ENCODE measurements at regions not wholly inside any gene's neighbourhood (a gene's known extent, or its start where the extent isn't known, plus 50 kb on each side); places are given as distances from the start of the nearest gene placed in this dataset.

DNA sequence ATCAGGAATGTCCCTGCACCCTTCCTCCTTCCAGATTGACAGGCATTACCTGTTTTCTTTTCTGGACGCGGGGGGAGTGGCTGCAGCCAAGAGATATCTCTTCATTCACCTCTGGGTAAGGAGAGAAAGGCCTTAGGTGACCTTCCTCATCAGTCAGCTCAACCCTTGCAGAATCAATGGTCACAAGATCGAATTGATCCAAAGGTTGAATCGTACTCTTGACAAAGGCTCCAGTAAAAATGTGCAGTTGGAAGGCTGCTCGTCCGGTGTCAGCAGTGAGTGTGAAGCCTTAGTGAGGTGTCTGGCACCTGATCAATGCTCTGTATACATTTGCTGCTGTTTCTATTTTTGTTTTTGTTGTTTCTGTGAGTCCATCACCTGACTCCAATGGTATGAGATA is 282.6 kb upstream of the AJAP1 start:
- no peak for DNase-seq
- Mint-ChIP-seq H3K4me3 (no peak overlapping the region), H3K9me3 (peaks cover 0 to 4% of the 10 kb centered on the region in 2 donors), H3K36me3 (ENCODE audit: insufficient read depth) (peaks cover 2% of the 10 kb centered on the region), H3K27ac (no peak overlapping the region), H3K27me3 (peaks cover 0 to 12% of the 10 kb centered on the region in 2 donors), H3K4me1 (ENCODE audit: low read depth in 2 of 2) (no peaks in the 10 kb centered on the region)
- no peak for ATAC-seq (replicated peaks)

DNA sequence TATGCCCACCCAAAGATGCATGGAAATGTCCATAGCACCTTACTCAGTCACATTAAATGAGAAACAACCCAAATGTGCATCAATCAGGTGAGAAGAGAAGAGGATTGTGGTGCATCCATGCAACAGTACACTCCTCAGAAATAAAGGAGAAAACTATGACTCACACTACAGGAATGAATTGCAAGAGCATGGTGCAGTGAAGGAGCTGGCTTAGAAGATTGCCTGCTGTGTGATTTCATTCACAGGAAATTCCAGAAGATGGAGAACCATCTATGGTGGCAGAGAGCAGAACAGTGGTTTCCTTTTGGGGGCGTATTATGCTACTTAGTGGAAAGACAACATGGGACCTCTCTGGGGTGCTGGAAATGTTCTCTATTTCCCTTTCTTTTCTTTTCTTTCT is 278.6 kb upstream of the AJAP1 start:
- H3K27me3 Mint-ChIP-seq: peaks cover 6 to 12% of the 10 kb centered on the region in 2 donors
- H3K4me1 Mint-ChIP-seq (ENCODE audit: low read depth in 2 of 2): peaks cover 0 to 8% of the 10 kb centered on the region in 2 donors
- no peak for ATAC-seq (replicated peaks)
- peaks cover 1 to 4% of the 10 kb centered on the region in 2 donors for H3K9me3 Mint-ChIP-seq
- no peak for DNase-seq
- no peak overlapping the region for H3K4me3 Mint-ChIP-seq
- H3K36me3 Mint-ChIP-seq (ENCODE audit: insufficient read depth): peaks cover 2% of the 10 kb centered on the region
- no peak overlapping the region for H3K27ac Mint-ChIP-seq

DNA sequence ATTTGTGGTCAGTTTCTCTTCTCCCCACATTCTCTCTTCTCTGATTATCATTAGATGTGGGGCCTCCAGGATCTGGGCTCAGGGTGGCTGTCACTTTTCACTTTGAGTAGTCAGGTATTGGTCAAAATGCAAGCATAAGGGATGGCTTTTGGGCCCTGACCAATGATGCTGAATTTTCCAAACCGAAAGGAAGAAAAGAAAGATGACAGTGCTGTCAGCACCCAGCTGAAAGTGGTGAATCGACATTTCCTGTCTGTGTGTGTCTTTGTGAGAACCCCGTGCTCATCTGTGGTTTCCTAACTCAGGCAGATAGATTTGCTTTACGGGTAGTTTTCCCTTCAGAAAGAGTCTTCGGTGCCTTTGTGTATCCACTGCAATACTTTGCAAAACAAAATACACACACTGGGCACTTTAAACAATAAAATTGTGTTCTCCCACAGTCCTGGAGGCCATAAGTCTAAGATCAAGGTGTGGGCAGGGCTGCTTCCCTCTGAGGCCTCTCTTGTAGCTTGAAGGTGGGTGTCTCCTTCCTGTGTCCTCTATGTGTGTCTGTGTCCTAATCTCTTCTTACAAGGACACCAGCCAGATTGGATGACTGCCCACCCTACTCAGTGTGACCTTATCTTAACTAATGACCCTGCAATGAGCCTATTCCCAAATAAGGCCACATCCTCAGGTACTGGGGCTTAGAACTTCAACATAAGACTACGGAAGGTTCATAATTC is 274.8 kb upstream of the AJAP1 start:
- peaks cover under 1 to 16% of the 10 kb centered on the region in 2 donors for H3K27me3 Mint-ChIP-seq
- H3K9me3 Mint-ChIP-seq: peaks cover 3 to 12% of the 10 kb centered on the region in 2 donors
- no peaks in the 10 kb centered on the region for H3K36me3 Mint-ChIP-seq (ENCODE audit: insufficient read depth)
- no peak for DNase-seq
- no peak for ATAC-seq (replicated peaks)
- H3K27ac Mint-ChIP-seq: peak overlapping the region in 1 of 2 donors; percentile 80
- H3K4me1 Mint-ChIP-seq (ENCODE audit: low read depth in 2 of 2): peaks cover 0 to 8% of the 10 kb centered on the region in 2 donors
- H3K4me3 Mint-ChIP-seq: peak overlapping the region in 1 of 2 donors; percentile 30

DNA sequence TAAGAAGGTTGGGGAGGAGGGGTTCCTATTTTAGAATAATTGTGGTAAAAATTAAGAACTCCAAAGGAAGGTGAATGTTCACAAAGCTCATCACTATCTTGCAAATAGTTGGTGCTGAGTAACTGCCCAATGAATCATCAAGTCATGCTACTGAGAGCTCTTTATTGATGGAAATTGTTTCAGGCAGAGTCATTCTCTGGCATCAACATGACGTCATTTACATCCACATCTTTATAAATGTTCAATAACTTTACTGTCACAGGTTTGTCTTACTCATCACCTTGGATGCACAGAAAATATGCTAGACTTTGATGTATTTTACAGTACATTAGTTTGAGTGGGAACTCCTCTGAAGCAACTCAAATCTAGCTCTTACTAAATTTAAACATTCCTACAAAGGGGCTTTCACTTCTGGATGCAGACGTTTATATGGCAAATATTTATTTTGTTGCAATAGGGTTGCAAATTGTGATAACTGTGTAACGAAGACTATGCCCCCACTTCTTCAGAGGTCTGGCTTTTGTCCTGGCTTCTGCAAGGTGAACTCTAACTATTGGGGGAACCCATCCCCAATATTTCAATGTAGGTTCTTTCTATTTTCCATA is 273.7 kb upstream of the AJAP1 start:
- peaks cover 3 to 12% of the 10 kb centered on the region in 2 donors for H3K9me3 Mint-ChIP-seq
- H3K36me3 Mint-ChIP-seq (ENCODE audit: insufficient read depth): no peaks in the 10 kb centered on the region
- ATAC-seq (replicated peaks) (no peak), DNase-seq (no peak)
- peaks cover 0 to 8% of the 10 kb centered on the region in 2 donors for H3K4me1 Mint-ChIP-seq (ENCODE audit: low read depth in 2 of 2)
- H3K4me3 Mint-ChIP-seq: no peak overlapping the region
- no peak overlapping the region for H3K27ac Mint-ChIP-seq
- peaks cover 0 to 27% of the 10 kb centered on the region in 2 donors for H3K27me3 Mint-ChIP-seq

DNA sequence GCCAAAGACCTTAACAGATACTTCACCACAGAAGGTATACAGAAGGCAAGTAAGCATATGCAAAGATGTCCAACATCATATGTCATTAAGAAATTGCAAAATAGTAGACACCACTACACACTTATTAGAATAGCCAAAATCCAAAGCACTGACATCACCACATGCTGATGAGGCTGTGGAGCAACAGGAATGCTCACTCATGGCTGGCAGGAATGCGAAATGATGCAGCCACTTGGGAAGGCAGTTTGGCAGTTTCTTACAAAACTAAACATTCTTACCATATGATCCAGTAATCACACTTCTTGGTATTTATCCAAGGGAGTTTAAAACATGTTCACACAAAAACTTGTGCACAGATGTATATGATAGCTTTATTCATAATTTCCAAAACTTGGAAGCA is 261.2 kb upstream of the AJAP1 start:
- DNase-seq (no peak), ATAC-seq (replicated peaks) (no peak)
- Mint-ChIP-seq H3K9me3 (peaks cover 6 to 31% of the 10 kb centered on the region in 2 donors), H3K4me3 (no peak overlapping the region), H3K36me3 (ENCODE audit: insufficient read depth) (peaks cover 2% of the 10 kb centered on the region), H3K27ac (no peak overlapping the region), H3K4me1 (ENCODE audit: low read depth in 2 of 2) (peaks cover 0 to 2% of the 10 kb centered on the region in 2 donors), H3K27me3 (peaks cover 45 to 83% of the 10 kb centered on the region in 2 donors)

DNA sequence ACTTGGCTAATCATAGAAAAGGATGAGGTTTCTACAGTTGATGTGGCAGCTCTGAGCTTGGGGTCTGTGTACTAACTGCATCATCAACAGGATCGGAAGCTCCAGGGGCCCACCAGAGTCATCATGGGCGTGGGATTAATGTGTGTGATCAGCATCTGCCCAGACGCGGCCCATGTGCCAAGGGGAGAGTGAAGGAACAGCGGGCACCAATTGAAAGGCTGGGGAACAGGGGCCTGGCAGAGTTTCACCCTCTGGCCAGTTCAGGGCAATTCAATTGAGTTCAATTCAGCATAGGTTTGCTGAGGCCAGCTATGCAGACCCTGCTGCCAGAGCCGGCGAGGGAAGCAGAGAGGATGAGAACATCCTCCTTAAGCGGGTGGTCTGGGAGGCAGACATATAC is 260.0 kb upstream of the AJAP1 start:
- H3K36me3 Mint-ChIP-seq (ENCODE audit: insufficient read depth): peaks cover 2% of the 10 kb centered on the region
- peaks cover 4 to 26% of the 10 kb centered on the region in 2 donors for H3K9me3 Mint-ChIP-seq
- H3K27ac Mint-ChIP-seq: no peak overlapping the region
- peaks cover 0 to 2% of the 10 kb centered on the region in 2 donors for H3K4me1 Mint-ChIP-seq (ENCODE audit: low read depth in 2 of 2)
- peaks cover 41 to 87% of the 10 kb centered on the region in 2 donors for H3K27me3 Mint-ChIP-seq
- H3K4me3 Mint-ChIP-seq: no peak overlapping the region
- ATAC-seq (replicated peaks): no peak
- no peak for DNase-seq

DNA sequence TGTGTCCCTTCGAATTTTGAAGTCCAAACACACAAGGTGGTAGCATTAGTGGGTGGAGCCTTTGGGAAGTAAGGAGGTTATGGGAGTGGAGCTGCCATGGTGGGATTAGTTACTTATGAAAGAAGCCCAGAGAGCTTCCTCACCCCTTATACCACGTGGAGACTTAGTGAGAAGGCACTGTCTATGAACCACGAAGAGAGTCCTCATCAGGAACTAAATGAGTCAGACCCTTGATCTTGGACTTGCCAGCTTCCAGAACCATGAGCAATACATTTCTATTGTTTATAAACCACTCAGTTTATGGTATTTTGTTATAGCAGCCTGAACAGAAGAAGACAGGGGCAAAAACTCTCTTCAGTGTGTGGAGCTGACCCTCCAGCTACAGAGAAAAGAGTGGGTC is 259.3 kb upstream of the AJAP1 start:
- Mint-ChIP-seq H3K27me3 (peaks cover 37 to 82% of the 10 kb centered on the region in 2 donors), H3K9me3 (peaks cover 4 to 26% of the 10 kb centered on the region in 2 donors), H3K27ac (no peak overlapping the region), H3K4me3 (no peak overlapping the region), H3K36me3 (ENCODE audit: insufficient read depth) (peaks cover 2% of the 10 kb centered on the region), H3K4me1 (ENCODE audit: low read depth in 2 of 2) (peaks cover 0 to 1% of the 10 kb centered on the region in 2 donors)
- ATAC-seq (replicated peaks): no peak
- DNase-seq: no peak

DNA sequence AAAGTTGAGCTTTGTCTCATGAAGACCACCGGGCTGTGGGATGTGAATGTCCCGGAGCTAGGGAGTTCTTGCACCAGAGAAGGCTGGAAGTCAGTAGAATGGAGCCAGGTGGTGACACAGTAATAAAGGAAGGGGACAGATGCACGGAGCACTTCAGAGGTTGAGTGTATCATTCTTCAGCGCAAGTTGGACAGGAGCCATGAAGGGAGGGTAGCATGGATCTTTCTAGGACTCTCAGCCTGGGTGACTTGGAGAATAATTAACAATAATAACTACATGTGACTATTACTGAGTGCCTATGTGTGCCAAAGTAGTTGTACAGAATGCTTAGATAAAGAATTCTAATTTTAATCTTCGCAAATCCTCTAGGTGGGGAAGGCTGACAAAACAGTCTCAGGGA is 258.7 kb upstream of the AJAP1 start:
- Mint-ChIP-seq H3K4me3 (no peak overlapping the region), H3K9me3 (peaks cover 4 to 26% of the 10 kb centered on the region in 2 donors), H3K27me3 (peaks cover 34 to 81% of the 10 kb centered on the region in 2 donors), H3K27ac (no peak overlapping the region), H3K4me1 (ENCODE audit: low read depth in 2 of 2) (no peaks in the 10 kb centered on the region), H3K36me3 (ENCODE audit: insufficient read depth) (peaks cover 2% of the 10 kb centered on the region)
- no peak for ATAC-seq (replicated peaks)
- DNase-seq: no peak

DNA sequence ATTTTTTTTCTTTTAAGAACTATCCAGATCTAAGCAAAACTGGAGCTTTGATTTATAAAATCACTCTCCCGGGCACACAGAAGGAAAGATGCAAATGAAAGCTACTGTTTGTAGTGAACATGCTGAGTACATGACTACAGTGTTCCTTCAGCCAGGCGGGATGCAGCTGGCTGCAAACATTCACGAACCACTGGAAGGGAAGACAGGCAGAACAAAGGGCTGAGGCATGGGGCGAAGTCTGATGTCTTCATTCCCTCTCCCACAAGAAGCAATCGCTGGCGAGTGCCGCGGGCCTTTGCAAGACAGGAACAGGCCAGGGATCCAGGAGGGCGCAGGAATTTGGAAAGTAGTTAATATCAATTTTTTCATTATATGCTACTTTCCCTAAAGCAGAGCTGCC is 257.9 kb upstream of the AJAP1 start:
- Mint-ChIP-seq H3K27ac (no peak overlapping the region), H3K4me3 (no peak overlapping the region), H3K27me3 (peaks cover 34 to 81% of the 10 kb centered on the region in 2 donors), H3K36me3 (ENCODE audit: insufficient read depth) (peaks cover 2% of the 10 kb centered on the region), H3K4me1 (ENCODE audit: low read depth in 2 of 2) (no peaks in the 10 kb centered on the region), H3K9me3 (peaks cover 4 to 18% of the 10 kb centered on the region in 2 donors)
- no peak for DNase-seq
- ATAC-seq (replicated peaks): no peak

DNA sequence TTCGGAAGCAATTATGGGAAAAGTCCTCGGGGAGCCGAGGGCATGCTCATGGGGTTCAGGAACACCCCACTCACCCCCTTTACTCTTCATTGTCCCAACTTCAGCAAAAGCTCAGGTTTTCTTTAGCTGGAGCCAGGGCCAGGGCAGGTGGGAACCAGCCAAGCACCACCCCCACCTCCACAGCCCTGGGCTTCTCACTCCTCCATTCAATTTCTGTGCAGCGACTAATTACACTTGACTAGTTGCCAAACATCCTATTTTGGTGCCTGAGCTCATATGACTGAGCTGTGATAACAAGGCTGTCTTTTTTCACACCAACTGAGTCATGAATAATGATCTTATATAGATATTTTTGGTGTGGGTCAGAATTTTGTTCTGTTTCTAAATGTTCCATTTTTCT is 257.2 kb upstream of the AJAP1 start:
- H3K27me3 Mint-ChIP-seq: peaks cover 32 to 79% of the 10 kb centered on the region in 2 donors
- H3K4me1 Mint-ChIP-seq (ENCODE audit: low read depth in 2 of 2): no peaks in the 10 kb centered on the region
- peaks cover 2% of the 10 kb centered on the region for H3K36me3 Mint-ChIP-seq (ENCODE audit: insufficient read depth)
- no peak overlapping the region for H3K4me3 Mint-ChIP-seq
- DNase-seq (no peak), ATAC-seq (replicated peaks) (no peak)
- H3K27ac Mint-ChIP-seq: no peak overlapping the region
- H3K9me3 Mint-ChIP-seq: peaks cover 4 to 12% of the 10 kb centered on the region in 2 donors

DNA sequence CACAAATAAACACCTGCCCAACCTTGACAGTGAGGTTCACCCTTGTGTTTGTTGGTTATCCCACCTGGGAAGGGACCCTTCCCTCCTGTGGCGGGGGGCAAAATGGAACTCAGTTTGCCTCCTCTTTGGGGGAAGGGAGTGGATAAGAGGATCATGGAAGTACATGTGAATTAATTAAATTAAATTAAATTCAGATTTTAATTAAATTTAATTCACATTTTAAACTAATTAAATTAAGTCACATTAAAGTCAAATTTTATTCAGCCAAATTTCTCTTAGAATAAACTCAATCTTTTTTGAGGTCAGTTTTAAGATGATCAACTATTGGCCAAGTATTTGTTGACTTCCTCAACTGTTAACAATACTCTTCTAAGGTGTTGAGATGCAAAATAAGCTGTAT is 252.4 kb upstream of the AJAP1 start:
- H3K27me3 Mint-ChIP-seq: peaks cover 17 to 49% of the 10 kb centered on the region in 2 donors
- H3K27ac Mint-ChIP-seq: no peak overlapping the region
- no peak overlapping the region for H3K4me3 Mint-ChIP-seq
- no peaks in the 10 kb centered on the region for H3K9me3 Mint-ChIP-seq
- no peaks in the 10 kb centered on the region for H3K4me1 Mint-ChIP-seq (ENCODE audit: low read depth in 2 of 2)
- DNase-seq (no peak), ATAC-seq (replicated peaks) (no peak)
- no peaks in the 10 kb centered on the region for H3K36me3 Mint-ChIP-seq (ENCODE audit: insufficient read depth)

DNA sequence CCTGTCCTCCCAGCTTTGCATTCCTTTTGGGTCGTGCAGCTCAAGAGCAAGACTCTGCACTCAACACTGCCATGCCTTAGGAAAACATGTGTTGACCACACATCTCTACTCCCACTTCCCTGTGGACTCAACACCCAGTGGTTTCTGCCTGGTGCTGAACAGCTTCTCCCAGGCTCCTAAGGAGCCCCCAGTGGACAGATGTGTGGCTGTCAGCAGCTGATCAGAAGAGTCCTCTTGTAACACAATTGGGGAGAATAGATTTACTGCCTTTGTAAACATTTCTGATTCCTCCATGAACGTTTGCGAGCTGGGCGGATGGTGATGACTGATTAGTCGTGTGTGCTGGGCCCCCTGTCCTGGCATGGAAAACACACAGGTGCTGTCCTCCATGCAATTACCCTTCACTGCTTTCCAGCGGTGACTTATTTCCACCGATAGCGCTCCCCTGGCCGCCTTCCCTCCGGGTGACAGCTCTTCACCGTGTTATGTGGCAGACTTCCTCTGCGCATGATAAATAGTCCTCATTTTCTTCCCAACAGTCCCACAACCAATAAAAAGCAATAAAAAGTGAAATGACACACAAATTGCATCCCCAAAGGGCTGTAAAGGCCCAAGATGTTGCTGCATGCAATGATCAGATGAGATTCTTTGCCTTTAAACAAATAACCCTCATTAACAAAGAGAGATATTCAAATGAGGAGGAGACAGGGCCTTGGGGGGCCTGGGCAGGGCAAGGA is 249.4 kb upstream of the AJAP1 start:
- no peak overlapping the region for H3K4me3 Mint-ChIP-seq

DNA sequence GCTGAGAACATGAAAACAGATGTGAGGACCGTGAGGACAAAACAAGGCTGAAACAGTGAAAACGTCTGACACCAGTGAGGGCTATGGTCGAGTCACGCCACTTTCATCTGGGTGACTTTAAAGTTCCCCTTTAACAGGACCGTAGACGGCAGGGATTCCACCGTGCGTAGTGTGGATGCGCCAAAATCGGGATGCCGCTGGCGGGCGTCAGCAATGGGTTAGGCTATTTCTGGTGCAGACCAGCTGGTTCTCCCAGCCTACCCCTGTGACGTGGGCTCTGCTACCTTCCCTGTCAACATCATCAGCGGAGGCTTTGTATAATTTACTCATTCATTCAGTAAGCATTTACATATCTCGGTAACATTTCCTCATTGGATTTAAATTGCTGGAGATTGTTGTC is 246.6 kb upstream of the AJAP1 start:
- no peaks in the 10 kb centered on the region for H3K36me3 Mint-ChIP-seq (ENCODE audit: insufficient read depth)
- DNase-seq (no peak), ATAC-seq (replicated peaks) (no peak)
- peaks cover 13 to 22% of the 10 kb centered on the region in 2 donors for H3K27me3 Mint-ChIP-seq
- no peak overlapping the region for H3K4me3 Mint-ChIP-seq
- no peaks in the 10 kb centered on the region for H3K4me1 Mint-ChIP-seq (ENCODE audit: low read depth in 2 of 2)
- H3K27ac Mint-ChIP-seq: no peak overlapping the region
- no peaks in the 10 kb centered on the region for H3K9me3 Mint-ChIP-seq

More for the DNA sequence above, 249.4 kb upstream of the AJAP1 start:
- no peaks in the 10 kb centered on the region for H3K9me3 Mint-ChIP-seq
- no peak for ATAC-seq (replicated peaks)
- no peaks in the 10 kb centered on the region for H3K4me1 Mint-ChIP-seq (ENCODE audit: low read depth in 2 of 2)
- peaks cover 22 to 40% of the 10 kb centered on the region in 2 donors for H3K27me3 Mint-ChIP-seq
- H3K27ac Mint-ChIP-seq: no peak overlapping the region
- no peaks in the 10 kb centered on the region for H3K36me3 Mint-ChIP-seq (ENCODE audit: insufficient read depth)
- no peak for DNase-seq

Data from effector memory CD8-positive, alpha-beta T cell (primary cell).